Left renal cortex interstitium (tissue), 4 donors: ENCODE measurements at regions not wholly inside any gene's neighbourhood (a gene's known extent, or its start where the extent isn't known, plus 50 kb on each side); places are given as distances from the start of the nearest gene placed in this dataset.
"Not testable (repeated sequence)": the region's sequence is repeated elsewhere in the genome, so short reads cannot be mapped to it uniquely, and the experiment has no call there.

Source experiments
- DNase-seq, 4 donors: peaks; one replicate each; pipeline ENCODE4 v3.0.0-alpha.2; 2013; ENCODE audit warnings: low read depth in 4 of 4, low spot score in 2 of 4, missing footprints in 1 of 4

GRCh38 chr1:93774707-93775106 is 93.1 kb upstream of the BCAR3 start:
- DNase-seq = no peak

GRCh38 chr1:93773049-93773838 is 91.6 kb upstream of the BCAR3 start:
- no peak for DNase-seq

GRCh38 chr1:93771843-93772242 is 90.2 kb upstream of the BCAR3 start:
- no peak for DNase-seq

- no peak for DNase-seq
These were observed 89.0 kb upstream of the BCAR3 start for GRCh38 chr1:93770640-93771039.

GRCh38 chr1:93769777-93770176 is 88.1 kb upstream of the BCAR3 start:
- no peak for DNase-seq

- peak in 3 of 4 donors; percentile 56 to 65 (median 58) for DNase-seq
These were observed 86.8 kb upstream of the BCAR3 start for GRCh38 chr1:93768380-93768863.

GRCh38 chr1:93766451-93766850 is 84.8 kb upstream of the BCAR3 start:
- DNase-seq = no peak

- no peak for DNase-seq
These were observed 83.5 kb upstream of the BCAR3 start for GRCh38 chr1:93765099-93765498.

GRCh38 chr1:93764366-93764750 is 82.7 kb upstream of the BCAR3 start:
- DNase-seq = no peak

GRCh38 chr1:93763704-93764365 is 82.2 kb upstream of the BCAR3 start:
- no peak for DNase-seq

- no peak for DNase-seq
These were observed 77.3 kb upstream of the BCAR3 start for GRCh38 chr1:93758842-93759515.

- no peak for DNase-seq
These were observed 75.8 kb upstream of the BCAR3 start for GRCh38 chr1:93757256-93758036.

- no peak for DNase-seq
These were observed 75.0 kb upstream of the BCAR3 start for GRCh38 chr1:93756657-93757056.

GRCh38 chr1:93755251-93755715 is 73.6 kb upstream of the BCAR3 start:
- not testable (repeated sequence) for DNase-seq

GRCh38 chr1:93753791-93754763 is 72.4 kb upstream of the BCAR3 start:
- no peak for DNase-seq

- DNase-seq = no peak
These were observed 70.0 kb upstream of the BCAR3 start for GRCh38 chr1:93751377-93752250.

GRCh38 chr1:93750955-93751354 is 69.3 kb upstream of the BCAR3 start:
- DNase-seq = no peak

- DNase-seq = no peak
These were observed 68.3 kb upstream of the BCAR3 start for GRCh38 chr1:93749894-93750301.
